Vagina (tissue), 2 donors: ENCODE measurements at regions not wholly inside any gene's neighbourhood (a gene's known extent, or its start where the extent isn't known, plus 50 kb on each side); places are given as distances from the start of the nearest gene placed in this dataset.

ENCODE experiments used
- DNase-seq, 2 donors: peaks; one replicate each; pipeline ENCODE4 v3.0.0-alpha.2; 2017; ENCODE audit errors: extremely low spot score in 2 of 2
- H3K27ac ChIP-seq: fragments of 200-600 bp; sonication (generic); one replicate; pipeline ENCODE4 v1.5.1; 2019
- H3K27me3 ChIP-seq: fragments of 200-600 bp; sonication (generic); one replicate; pipeline ENCODE4 v1.5.1; 2019
- H3K36me3 ChIP-seq, 2 donors: fragments of 200-600 bp; sonication (generic); one replicate each; pipeline ENCODE4 v1.5.1; 2017 to 2019
- H3K4me1 ChIP-seq: fragments of 200-600 bp; sonication (generic); one replicate; pipeline ENCODE4 v1.5.1; 2019
- H3K4me3 ChIP-seq, 2 donors: fragments of 200-600 bp; sonication (generic); 1 replicate in 1 of 2; 2 replicates in 1 of 2; pipeline ENCODE4 v1.5.1; 2016 to 2019
- H3K9me3 ChIP-seq: fragments of 200-600 bp; sonication (generic); one replicate; pipeline ENCODE4 v1.5.1; 2019
- CTCF ChIP-seq, 3 experiments: fragments of 450-650 bp in 2 of 3; fragments of 200-600 bp in 1 of 3; sonication (generic) in 1 of 3; IDR thresholded peaks; one replicate each; pipeline ENCODE4 v1.5.1; 2017 to 2019; ENCODE audit warnings: antibody characterized with exemption in 3 of 3, mild to moderate bottlenecking in 2 of 3, moderate library complexity in 2 of 3
- POLR2A ChIP-seq, 2 donors: fragments of 450-650 bp; IDR thresholded peaks; one replicate each; pipeline ENCODE4 v1.6.1; 2017; ENCODE audit warnings: antibody characterized with exemption in 2 of 2, mild to moderate bottlenecking in 2 of 2, moderate library complexity in 2 of 2
- POLR2AphosphoS5 ChIP-seq, 2 donors: sonication (generic); formaldehyde crosslinking; IDR thresholded peaks; one replicate each; pipeline ENCODE4 v1.9.0; 2017; ENCODE audit warnings: antibody characterized with exemption in 2 of 2, mild to moderate bottlenecking in 2 of 2, low read depth in 1 of 2; ENCODE audit not compliant: insufficient read depth in 1 of 2
- intact Hi-C: fragments of 100-400 bp; cut with DNase I; formaldehyde crosslinking; loops from one replicate; pipeline ENCODE4 v1.15.1; 2023

GRCh38 chr2:107078584-107078983 lies 192.6 kb upstream of the ST6GAL2 start:
- H3K4me3 ChIP-seq, result no peak overlapping the region
- intact Hi-C loops, result no loop called here

GRCh38 chr2:107086497-107086896 lies 200.5 kb upstream of the ST6GAL2 start:
- H3K9me3 ChIP-seq, result no peaks in the 10 kb centered on the region
- no peak overlapping the region for H3K4me3 ChIP-seq
- H3K4me1 ChIP-seq, result no peaks in the 10 kb centered on the region
- no peaks in the 10 kb centered on the region for H3K36me3 ChIP-seq
- TF ChIP-seq CTCF (IDR thresholded peaks at IDR 0.05) (no peak), POLR2AphosphoS5 (IDR thresholded peaks at IDR 0.05; ENCODE audit: insufficient read depth in 1 of 2, low read depth in 1 of 2) (no peak), POLR2A (IDR thresholded peaks at IDR 0.05) (no peak)
- no peak for DNase-seq
- H3K27me3 ChIP-seq, result no peaks in the 10 kb centered on the region
- H3K27ac ChIP-seq, result no peak overlapping the region
- intact Hi-C loops, result no loop called here

More at GRCh38 chr2:107078584-107078983, 192.6 kb upstream of the ST6GAL2 start:
- no peak overlapping the region for H3K27ac ChIP-seq
- H3K27me3 ChIP-seq, result no peaks in the 10 kb centered on the region
- DNase-seq, result no peak
- H3K4me1 ChIP-seq, result no peaks in the 10 kb centered on the region
- H3K36me3 ChIP-seq, result no peaks in the 10 kb centered on the region
- TF ChIP-seq POLR2AphosphoS5 (IDR thresholded peaks at IDR 0.05; ENCODE audit: insufficient read depth in 1 of 2, low read depth in 1 of 2), result no peak
- TF ChIP-seq CTCF (IDR thresholded peaks at IDR 0.05), result no peak
- no peak for TF ChIP-seq POLR2A (IDR thresholded peaks at IDR 0.05)
- no peaks in the 10 kb centered on the region for H3K9me3 ChIP-seq

GRCh38 chr2:107088156-107088555 lies 202.2 kb upstream of the ST6GAL2 start:
- no peaks in the 10 kb centered on the region for H3K36me3 ChIP-seq
- no peak for TF ChIP-seq CTCF (IDR thresholded peaks at IDR 0.05)
- TF ChIP-seq POLR2A (IDR thresholded peaks at IDR 0.05), result no peak
- TF ChIP-seq POLR2AphosphoS5 (IDR thresholded peaks at IDR 0.05; ENCODE audit: insufficient read depth in 1 of 2, low read depth in 1 of 2), result no peak
- intact Hi-C loops, result no loop called here

GRCh38 chr2:107091163-107091864 lies 205.3 kb upstream of the ST6GAL2 start:
- no peaks in the 10 kb centered on the region for H3K36me3 ChIP-seq
- H3K27me3 ChIP-seq, result no peaks in the 10 kb centered on the region
- H3K4me3 ChIP-seq, result no peak overlapping the region
- DNase-seq, result no peak
- no peak for TF ChIP-seq CTCF (IDR thresholded peaks at IDR 0.05)
- TF ChIP-seq POLR2A (IDR thresholded peaks at IDR 0.05), result no peak
- no peak for TF ChIP-seq POLR2AphosphoS5 (IDR thresholded peaks at IDR 0.05; ENCODE audit: insufficient read depth in 1 of 2, low read depth in 1 of 2)
- no peak overlapping the region for H3K27ac ChIP-seq
- H3K4me1 ChIP-seq, result no peaks in the 10 kb centered on the region
- intact Hi-C loops, result no loop called here
- no peaks in the 10 kb centered on the region for H3K9me3 ChIP-seq

More at GRCh38 chr2:107088156-107088555, 202.2 kb upstream of the ST6GAL2 start:
- Histone ChIP-seq H3K9me3 (no peaks in the 10 kb centered on the region), H3K4me1 (no peaks in the 10 kb centered on the region), H3K27ac (no peak overlapping the region), H3K27me3 (no peaks in the 10 kb centered on the region), H3K4me3 (no peak overlapping the region)
- DNase-seq, result no peak

GRCh38 chr2:107093426-107093957 lies 207.5 kb upstream of the ST6GAL2 start:
- no peaks in the 10 kb centered on the region for H3K9me3 ChIP-seq
- DNase-seq, result no peak
- intact Hi-C loops, result no loop called here

More at GRCh38 chr2:107093426-107093957, 207.5 kb upstream of the ST6GAL2 start:
- Histone ChIP-seq H3K27ac (no peak overlapping the region), H3K27me3 (no peaks in the 10 kb centered on the region), H3K36me3 (no peaks in the 10 kb centered on the region), H3K4me1 (no peaks in the 10 kb centered on the region), H3K4me3 (no peak overlapping the region)
- no peak for TF ChIP-seq CTCF (IDR thresholded peaks at IDR 0.05)
- TF ChIP-seq POLR2A (IDR thresholded peaks at IDR 0.05), result no peak
- TF ChIP-seq POLR2AphosphoS5 (IDR thresholded peaks at IDR 0.05; ENCODE audit: insufficient read depth in 1 of 2, low read depth in 1 of 2), result no peak
